T-helper 17 cell (primary cell): ENCODE measurements at regions not wholly inside any gene's neighbourhood (a gene's known extent, or its start where the extent isn't known, plus 50 kb on each side); places are given as distances from the start of the nearest gene placed in this dataset.
A peak's percentile ranks its signal among the peaks of the same experiment; 100 is the strongest.

ENCODE experiments used
- ATAC-seq: fragments of 150-1000 bp; cut with Tn5 transposase; 2 replicates; pipeline ENCODE4 v1.10.0; 2021; ENCODE audit warnings: mild to moderate bottlenecking, moderate library complexity
- DNase-seq, 3 donors: peaks; one replicate each; pipeline versions ENCODE4 v3.0.0 to v3.0.0-alpha.2; 2020 to 2021
- H3K9me3 ChIP-seq: one replicate; pipeline ENCODE4 v1.7.0; 2013; ENCODE audit warnings: low read length, mild to moderate bottlenecking; ENCODE audit not compliant: control insufficient read depth, poor library complexity, severe bottlenecking
- H3K27ac Mint-ChIP-seq: one replicate; pipeline ENCODE4 v1.8.0; 2022; ENCODE audit warnings: mild to moderate bottlenecking, moderate library complexity, mixed read lengths
- H3K27me3 Mint-ChIP-seq: one replicate; pipeline ENCODE4 v1.8.0; 2022; ENCODE audit warnings: mixed read lengths
- H3K36me3 Mint-ChIP-seq: one replicate; pipeline ENCODE4 v1.8.0; 2022; ENCODE audit warnings: low read depth, mixed read lengths
- H3K4me1 Mint-ChIP-seq: one replicate; pipeline ENCODE4 v1.8.0; 2022; ENCODE audit warnings: mild to moderate bottlenecking, mixed read lengths
- H3K4me3 Mint-ChIP-seq: one replicate; pipeline ENCODE4 v1.8.0; 2022; ENCODE audit warnings: mild to moderate bottlenecking, moderate library complexity, mixed read lengths

GRCh38 chr10:2919016-2919415 is 148.3 kb upstream of the PFKP start:
- Mint-ChIP-seq H3K4me3 (no peak overlapping the region), H3K27me3 (peaks cover 73% of the 10 kb centered on the region), H3K27ac (no peak overlapping the region), H3K36me3 (peaks cover 4% of the 10 kb centered on the region), H3K4me1 (peaks cover 6% of the 10 kb centered on the region)
- no peak for DNase-seq
- no peaks in the 10 kb centered on the region for H3K9me3 ChIP-seq
- no peak for ATAC-seq

GRCh38 chr10:2918489-2918888 is 148.9 kb upstream of the PFKP start:
- H3K27me3 Mint-ChIP-seq = peaks cover 69% of the 10 kb centered on the region

GRCh38 chr10:2917926-2918325 is 149.4 kb upstream of the PFKP start:
- peaks cover 4% of the 10 kb centered on the region for H3K36me3 Mint-ChIP-seq
- no peak overlapping the region for H3K27ac Mint-ChIP-seq
- H3K27me3 Mint-ChIP-seq = peaks cover 67% of the 10 kb centered on the region
- ATAC-seq (no peak), DNase-seq (no peak)
- H3K4me3 Mint-ChIP-seq = no peak overlapping the region
- peaks cover 6% of the 10 kb centered on the region for H3K4me1 Mint-ChIP-seq
- H3K9me3 ChIP-seq = no peaks in the 10 kb centered on the region

More at GRCh38 chr10:2918489-2918888, 148.9 kb upstream of the PFKP start:
- Mint-ChIP-seq H3K27ac (no peak overlapping the region), H3K4me3 (no peak overlapping the region), H3K4me1 (peaks cover 6% of the 10 kb centered on the region), H3K36me3 (peaks cover 4% of the 10 kb centered on the region)
- no peak for ATAC-seq
- no peak for DNase-seq
- no peaks in the 10 kb centered on the region for H3K9me3 ChIP-seq

GRCh38 chr10:2915412-2915811 is 151.9 kb upstream of the PFKP start:
- H3K27ac Mint-ChIP-seq = no peak overlapping the region
- H3K9me3 ChIP-seq = no peaks in the 10 kb centered on the region
- no peak for DNase-seq
- H3K4me1 Mint-ChIP-seq = peaks cover 6% of the 10 kb centered on the region
- peaks cover 4% of the 10 kb centered on the region for H3K36me3 Mint-ChIP-seq
- ATAC-seq = no peak
- peaks cover 65% of the 10 kb centered on the region for H3K27me3 Mint-ChIP-seq
- no peak overlapping the region for H3K4me3 Mint-ChIP-seq

DNA sequence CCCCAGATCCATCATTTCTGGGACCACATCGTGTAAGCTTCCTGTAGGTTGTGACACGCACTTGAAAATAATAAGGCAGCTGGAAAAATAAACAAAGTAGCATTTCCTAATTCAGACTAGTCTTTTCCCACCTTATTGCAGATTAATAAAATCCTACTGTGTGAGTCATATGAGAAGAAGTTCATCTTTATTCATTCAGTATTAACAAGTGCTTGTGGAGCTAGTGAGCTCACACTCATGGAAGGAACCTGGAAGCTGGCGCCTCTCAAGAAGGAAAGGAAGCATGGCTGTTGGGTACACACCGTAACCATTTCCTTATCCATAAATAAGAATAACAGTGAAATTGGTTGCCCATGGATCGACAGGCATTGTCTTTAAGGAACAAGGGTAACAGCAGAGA is 152.6 kb upstream of the PFKP start:
- no peaks in the 10 kb centered on the region for H3K9me3 ChIP-seq
- H3K36me3 Mint-ChIP-seq = peaks cover 4% of the 10 kb centered on the region
- H3K4me3 Mint-ChIP-seq = no peak overlapping the region
- no peak overlapping the region for H3K27ac Mint-ChIP-seq
- H3K27me3 Mint-ChIP-seq = peaks cover 64% of the 10 kb centered on the region
- peaks cover 3% of the 10 kb centered on the region for H3K4me1 Mint-ChIP-seq
- no peak for DNase-seq
- ATAC-seq = no peak

GRCh38 chr10:2913474-2913873 is 153.9 kb upstream of the PFKP start:
- peaks cover 9% of the 10 kb centered on the region for H3K4me1 Mint-ChIP-seq
- no peak for DNase-seq
- ATAC-seq = no peak
- H3K36me3 Mint-ChIP-seq = peaks cover 4% of the 10 kb centered on the region
- H3K4me3 Mint-ChIP-seq = no peak overlapping the region
- H3K9me3 ChIP-seq = no peaks in the 10 kb centered on the region
- peaks cover 53% of the 10 kb centered on the region for H3K27me3 Mint-ChIP-seq
- no peak overlapping the region for H3K27ac Mint-ChIP-seq

- DNase-seq (no peak), ATAC-seq (no peak)
- no peak overlapping the region for H3K27ac Mint-ChIP-seq
- H3K9me3 ChIP-seq = no peaks in the 10 kb centered on the region
- H3K4me1 Mint-ChIP-seq = peaks cover 6% of the 10 kb centered on the region
- no peak overlapping the region for H3K4me3 Mint-ChIP-seq
- H3K27me3 Mint-ChIP-seq = peaks cover 41% of the 10 kb centered on the region
- peaks cover under 1% of the 10 kb centered on the region for H3K36me3 Mint-ChIP-seq
Observed at GRCh38 chr10:2910656-2911055, 156.7 kb upstream of the PFKP start.

DNA sequence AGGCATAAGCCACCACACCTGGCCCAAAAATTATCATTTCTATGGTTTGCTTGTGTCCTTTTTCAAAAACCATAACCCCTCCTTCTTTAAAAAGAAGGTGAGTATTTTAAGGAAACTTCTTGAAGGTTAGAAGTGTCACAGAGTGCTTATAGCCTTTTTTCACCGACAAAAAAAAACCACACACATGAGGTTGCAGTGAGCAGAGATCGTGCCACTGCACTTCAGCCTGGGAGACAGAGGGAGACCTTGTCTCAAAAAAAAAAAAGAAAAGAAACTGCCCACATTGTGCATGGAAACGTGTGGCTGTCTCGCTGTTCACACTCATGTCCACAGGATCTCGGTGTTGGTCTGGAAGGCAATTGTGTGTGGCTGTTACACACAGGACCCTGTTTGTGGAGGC is 157.4 kb upstream of the PFKP start:
- Mint-ChIP-seq H3K4me3 (no peak overlapping the region), H3K36me3 (no peaks in the 10 kb centered on the region), H3K27ac (no peak overlapping the region), H3K27me3 (peaks cover 37% of the 10 kb centered on the region), H3K4me1 (peaks cover 6% of the 10 kb centered on the region)
- no peak for ATAC-seq
- DNase-seq = no peak
- H3K9me3 ChIP-seq = no peaks in the 10 kb centered on the region

DNA sequence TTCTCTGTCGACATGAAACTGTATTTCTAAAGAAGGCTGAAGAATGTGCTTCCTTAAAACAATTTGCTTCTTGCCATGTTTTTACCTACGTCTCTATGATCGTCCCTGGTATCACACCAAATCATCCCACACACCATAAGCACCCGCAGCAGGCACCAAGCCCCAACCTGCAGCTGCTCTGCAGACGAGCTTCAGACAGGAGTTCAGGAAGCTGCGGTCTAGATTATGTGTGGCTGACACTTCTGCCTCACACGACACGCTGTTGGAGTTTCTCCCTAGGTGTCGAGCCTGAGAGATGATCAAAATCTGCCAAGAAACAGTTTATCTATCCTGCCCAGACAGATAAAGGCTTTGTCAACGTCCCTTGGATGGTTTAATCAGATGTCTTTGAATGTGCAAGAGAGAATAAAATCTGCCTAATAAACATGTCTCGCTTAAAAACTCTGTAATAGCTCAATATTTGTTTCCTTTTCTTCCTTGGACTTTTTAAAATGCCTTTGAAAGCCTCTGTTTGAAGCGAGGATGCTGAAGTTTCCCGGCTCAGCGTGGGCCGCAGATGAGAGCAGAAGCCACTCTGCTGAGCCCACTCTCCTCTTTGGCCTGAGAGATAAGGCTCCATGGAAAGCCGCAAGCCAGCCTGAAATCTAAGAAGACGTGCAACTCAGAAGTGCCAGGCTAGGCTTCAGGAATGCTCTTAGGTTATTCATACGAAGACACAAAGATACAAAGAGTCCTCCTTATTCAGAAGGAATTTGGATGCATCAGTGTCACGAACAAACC is 158.3 kb upstream of the PFKP start:
- H3K4me1 Mint-ChIP-seq = peaks cover 6% of the 10 kb centered on the region
- H3K9me3 ChIP-seq = no peaks in the 10 kb centered on the region
- ATAC-seq (peak; percentile 64), DNase-seq (no peak)
- H3K36me3 Mint-ChIP-seq = no peaks in the 10 kb centered on the region
- H3K4me3 Mint-ChIP-seq = no peak overlapping the region
- H3K27ac Mint-ChIP-seq = no peak overlapping the region
- H3K27me3 Mint-ChIP-seq = peaks cover 37% of the 10 kb centered on the region

- peaks cover 39% of the 10 kb centered on the region for H3K27me3 Mint-ChIP-seq
- ATAC-seq = no peak
Observed at GRCh38 chr10:2906974-2907373, 160.4 kb upstream of the PFKP start.

GRCh38 chr10:2905851-2906250 is 161.5 kb upstream of the PFKP start:
- Mint-ChIP-seq H3K27me3 (peaks cover 40% of the 10 kb centered on the region), H3K27ac (no peak overlapping the region), H3K36me3 (no peaks in the 10 kb centered on the region), H3K4me1 (peaks cover 6% of the 10 kb centered on the region), H3K4me3 (no peak overlapping the region)
- no peaks in the 10 kb centered on the region for H3K9me3 ChIP-seq
- DNase-seq (no peak), ATAC-seq (no peak)

More at GRCh38 chr10:2906974-2907373, 160.4 kb upstream of the PFKP start:
- Mint-ChIP-seq H3K4me3 (no peak overlapping the region), H3K36me3 (no peaks in the 10 kb centered on the region), H3K27ac (no peak overlapping the region), H3K4me1 (peaks cover 6% of the 10 kb centered on the region)
- H3K9me3 ChIP-seq = no peaks in the 10 kb centered on the region
- no peak for DNase-seq

DNA sequence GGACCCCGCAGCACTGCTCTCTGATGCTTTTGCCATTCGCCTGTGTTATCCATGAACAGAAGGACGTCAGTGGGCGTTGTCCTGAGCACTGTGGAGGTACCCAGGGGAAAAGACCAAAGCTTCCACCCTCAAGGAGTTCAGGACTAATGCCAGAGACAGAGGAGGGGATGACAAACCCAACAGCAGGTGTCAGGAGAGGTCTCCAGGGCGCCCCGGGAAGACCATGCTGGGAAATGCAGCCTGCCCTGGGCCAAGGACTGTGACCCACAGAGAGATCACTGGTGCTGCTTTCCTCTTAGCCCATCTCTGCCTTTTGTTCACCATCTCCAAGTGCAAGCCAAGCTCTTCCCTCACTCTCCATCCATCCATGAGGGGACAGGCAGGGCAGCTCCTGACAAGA is 166.8 kb upstream of the PFKP start:
- no peak for ATAC-seq
- Mint-ChIP-seq H3K4me3 (no peak overlapping the region), H3K27me3 (peaks cover 59% of the 10 kb centered on the region)

DNA sequence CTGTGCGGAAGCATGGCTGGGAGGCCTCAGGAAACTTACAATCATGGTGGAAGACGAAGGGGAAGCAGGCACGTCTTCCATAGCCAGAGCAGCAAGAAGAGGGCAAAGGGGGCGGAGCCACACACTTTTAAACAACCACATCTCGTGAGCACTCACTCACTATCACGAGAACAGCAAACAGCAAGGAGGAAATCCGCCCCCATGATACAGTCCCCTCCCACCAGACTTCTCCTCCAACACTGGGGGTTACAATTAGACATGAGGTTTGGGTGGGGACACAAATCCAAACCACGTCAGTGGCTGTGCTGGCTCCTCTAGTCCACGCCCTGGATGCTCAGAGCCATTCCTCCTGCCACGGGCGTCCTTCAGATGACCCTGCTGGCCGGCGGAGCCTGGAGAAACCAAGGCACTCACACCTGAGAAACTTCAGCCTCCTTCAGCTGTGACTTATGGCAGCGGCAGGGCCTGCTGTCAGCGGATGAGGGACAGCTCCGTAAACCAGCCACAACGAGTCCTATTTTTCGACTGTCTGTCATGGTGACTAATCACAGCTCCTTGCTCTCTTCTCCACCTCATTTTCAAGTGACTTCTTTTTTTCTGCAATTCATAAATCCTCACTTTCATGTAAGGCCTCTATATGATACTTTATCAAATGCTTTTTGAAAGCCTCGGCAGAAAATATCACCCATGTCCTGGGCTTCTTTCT is 167.9 kb upstream of the PFKP start:
- H3K27ac Mint-ChIP-seq = no peak overlapping the region
- no peaks in the 10 kb centered on the region for H3K4me1 Mint-ChIP-seq

More for the DNA sequence above, 166.8 kb upstream of the PFKP start:
- DNase-seq = no peak
- H3K4me1 Mint-ChIP-seq = no peaks in the 10 kb centered on the region
- H3K27ac Mint-ChIP-seq = no peak overlapping the region
- H3K36me3 Mint-ChIP-seq = no peaks in the 10 kb centered on the region
- no peaks in the 10 kb centered on the region for H3K9me3 ChIP-seq

DNA sequence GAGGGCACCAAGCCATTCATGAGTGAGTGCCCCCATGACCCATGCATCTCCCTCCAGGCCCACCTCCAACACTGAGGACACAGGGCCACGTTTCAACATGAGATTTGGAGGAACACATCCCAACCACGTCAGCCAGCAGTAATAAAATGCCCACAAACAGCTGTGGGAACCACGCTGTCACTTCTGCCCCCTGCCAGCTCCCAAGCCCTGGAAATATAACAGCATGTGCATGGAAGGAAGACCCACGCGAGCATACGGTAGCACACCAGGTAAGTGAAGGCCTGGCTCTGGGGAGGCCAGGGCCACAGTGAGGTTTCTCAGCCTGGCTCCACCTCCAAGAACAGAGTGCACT is 168.9 kb upstream of the PFKP start:
- no peaks in the 10 kb centered on the region for H3K4me1 Mint-ChIP-seq
- ATAC-seq (no peak), DNase-seq (no peak)
- no peaks in the 10 kb centered on the region for H3K36me3 Mint-ChIP-seq
- no peak overlapping the region for H3K4me3 Mint-ChIP-seq
- H3K27me3 Mint-ChIP-seq = peaks cover 58% of the 10 kb centered on the region
- H3K27ac Mint-ChIP-seq = no peak overlapping the region
- H3K9me3 ChIP-seq = no peaks in the 10 kb centered on the region

More for the DNA sequence above, 167.9 kb upstream of the PFKP start:
- no peaks in the 10 kb centered on the region for H3K9me3 ChIP-seq
- no peaks in the 10 kb centered on the region for H3K36me3 Mint-ChIP-seq
- ATAC-seq (no peak), DNase-seq (no peak)
- H3K27me3 Mint-ChIP-seq = peaks cover 61% of the 10 kb centered on the region
- no peak overlapping the region for H3K4me3 Mint-ChIP-seq
